ENCODE measurements at regions not wholly inside any gene's neighbourhood (a gene's known extent, or its start where the extent isn't known, plus 50 kb on each side); places are given as distances from the start of the nearest gene placed in this dataset.

DNA sequence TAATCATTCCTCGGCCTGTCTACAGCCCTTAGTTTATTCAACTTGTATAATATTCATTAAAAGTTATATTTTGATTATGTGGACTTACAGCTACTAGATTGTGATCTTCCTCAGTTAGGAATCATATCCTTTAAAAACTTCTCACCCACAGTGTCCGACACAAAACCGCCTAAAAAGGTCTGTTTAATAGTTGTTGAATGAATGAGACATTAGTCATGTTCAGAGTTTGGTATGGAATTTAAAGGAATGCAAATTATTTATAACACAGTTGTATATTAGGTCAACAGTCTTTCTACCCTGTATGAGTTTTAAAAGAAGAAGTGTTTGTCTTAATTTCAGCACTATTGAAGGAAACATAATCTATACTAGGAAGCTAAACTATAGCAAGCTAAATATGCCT is 390.0 kb downstream of the ARL4A start:
- Histone ChIP-seq H2AFZ (ENCODE audit: low read length) (no peak overlapping the region), H3K79me2 (ENCODE audit: insufficient read depth, low read depth, low read length) (no peaks in the 10 kb centered on the region), H3K36me3 (ENCODE audit: insufficient read depth, low read length) (no peaks in the 10 kb centered on the region), H3K9me3 (ENCODE audit: low read length) (no peaks in the 10 kb centered on the region), H3K4me2 (ENCODE audit: low read length) (no peak overlapping the region), H3K4me3 (ENCODE audit: low read depth, low read length, poor library complexity, severe bottlenecking) (no peak overlapping the region), H3K4me1 (ENCODE audit: insufficient read depth, low read length, poor library complexity, severe bottlenecking) (no peaks in the 10 kb centered on the region), H3K27ac (ENCODE audit: low read depth, low read length, poor library complexity, severe bottlenecking) (no peak overlapping the region), H4K20me1 (ENCODE audit: insufficient read depth, low read length) (no peaks in the 10 kb centered on the region), H3K9me2 (ENCODE audit: insufficient read depth, low read length) (no peaks in the 10 kb centered on the region)
- intact Hi-C loops (cut with micrococcal nuclease; ENCODE audit: unreplicated experiment): no loop called here
- DNase-seq (ENCODE audit: low spot score): no peak
- ChIA-PET CTCF (ENCODE audit: unreplicated experiment) (no interaction called here), POLR2A (interaction anchor here (0.7 kb wide), 1 partner anchor 78 kb away, joined by 3 read pairs; no protein-coding TSS in a partner anchor)
- no TSS peak for BruUV-seq (replicated peaks)
- no peak for TF ChIP-seq EZH2phosphoT487 (IDR thresholded peaks at IDR 0.05; ENCODE audit: borderline replicate concordance, low read depth, low read length)
- TF ChIP-seq, protein P1, sequence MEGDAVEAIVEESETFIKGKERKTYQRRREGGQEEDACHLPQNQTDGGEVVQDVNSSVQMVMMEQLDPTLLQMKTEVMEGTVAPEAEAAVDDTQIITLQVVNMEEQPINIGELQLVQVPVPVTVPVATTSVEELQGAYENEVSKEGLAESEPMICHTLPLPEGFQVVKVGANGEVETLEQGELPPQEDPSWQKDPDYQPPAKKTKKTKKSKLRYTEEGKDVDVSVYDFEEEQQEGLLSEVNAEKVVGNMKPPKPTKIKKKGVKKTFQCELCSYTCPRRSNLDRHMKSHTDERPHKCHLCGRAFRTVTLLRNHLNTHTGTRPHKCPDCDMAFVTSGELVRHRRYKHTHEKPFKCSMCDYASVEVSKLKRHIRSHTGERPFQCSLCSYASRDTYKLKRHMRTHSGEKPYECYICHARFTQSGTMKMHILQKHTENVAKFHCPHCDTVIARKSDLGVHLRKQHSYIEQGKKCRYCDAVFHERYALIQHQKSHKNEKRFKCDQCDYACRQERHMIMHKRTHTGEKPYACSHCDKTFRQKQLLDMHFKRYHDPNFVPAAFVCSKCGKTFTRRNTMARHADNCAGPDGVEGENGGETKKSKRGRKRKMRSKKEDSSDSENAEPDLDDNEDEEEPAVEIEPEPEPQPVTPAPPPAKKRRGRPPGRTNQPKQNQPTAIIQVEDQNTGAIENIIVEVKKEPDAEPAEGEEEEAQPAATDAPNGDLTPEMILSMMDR (conservative IDR thresholded peaks at IDR 0.05; ENCODE audit: low read length): no peak

DNA sequence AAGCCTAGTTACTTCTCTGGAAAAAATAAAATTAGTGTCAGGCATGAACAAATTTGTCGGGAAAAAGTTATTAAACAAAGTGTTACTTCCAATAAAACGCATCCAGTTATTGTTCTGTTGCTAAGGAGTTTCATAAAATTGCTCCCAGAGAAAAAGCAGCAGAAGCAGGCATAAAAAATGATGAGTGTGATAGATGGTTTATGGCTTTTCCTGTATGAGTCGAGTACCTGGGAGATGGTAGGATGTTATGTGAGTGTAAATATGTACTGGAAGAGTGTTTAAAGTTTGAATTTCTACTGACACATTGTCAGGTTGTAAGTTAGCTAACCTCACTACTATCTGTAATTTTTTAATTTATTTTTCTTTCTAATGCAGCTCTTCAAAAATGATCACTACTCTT is 390.7 kb downstream of the ARL4A start:
- H3K79me2 ChIP-seq (ENCODE audit: insufficient read depth, low read depth, low read length): no peaks in the 10 kb centered on the region
- no TSS peak for BruUV-seq (replicated peaks)
- no peak overlapping the region for H3K27ac ChIP-seq (ENCODE audit: low read depth, low read length, poor library complexity, severe bottlenecking)
- ChIA-PET POLR2A (interaction anchor here (0.7 kb wide), 1 partner anchor 78 kb away, joined by 3 read pairs; no protein-coding TSS in a partner anchor), CTCF (ENCODE audit: unreplicated experiment) (no interaction called here)
- no peak for DNase-seq (ENCODE audit: low spot score)
- no peak overlapping the region for H3K4me2 ChIP-seq (ENCODE audit: low read length)
- intact Hi-C loops (cut with micrococcal nuclease; ENCODE audit: unreplicated experiment): no loop called here
- H4K20me1 ChIP-seq (ENCODE audit: insufficient read depth, low read length): no peaks in the 10 kb centered on the region
- no peaks in the 10 kb centered on the region for H3K9me2 ChIP-seq (ENCODE audit: insufficient read depth, low read length)
- H2AFZ ChIP-seq (ENCODE audit: low read length): no peak overlapping the region
- H3K4me3 ChIP-seq (ENCODE audit: low read depth, low read length, poor library complexity, severe bottlenecking): no peak overlapping the region
- H3K4me1 ChIP-seq (ENCODE audit: insufficient read depth, low read length, poor library complexity, severe bottlenecking): no peaks in the 10 kb centered on the region
- TF ChIP-seq EZH2phosphoT487 (IDR thresholded peaks at IDR 0.05; ENCODE audit: borderline replicate concordance, low read depth, low read length): no peak
- TF ChIP-seq, protein P1 (conservative IDR thresholded peaks at IDR 0.05; ENCODE audit: low read length): no peak
- H3K9me3 ChIP-seq (ENCODE audit: low read length): no peaks in the 10 kb centered on the region
- H3K36me3 ChIP-seq (ENCODE audit: insufficient read depth, low read length): no peaks in the 10 kb centered on the region

DNA sequence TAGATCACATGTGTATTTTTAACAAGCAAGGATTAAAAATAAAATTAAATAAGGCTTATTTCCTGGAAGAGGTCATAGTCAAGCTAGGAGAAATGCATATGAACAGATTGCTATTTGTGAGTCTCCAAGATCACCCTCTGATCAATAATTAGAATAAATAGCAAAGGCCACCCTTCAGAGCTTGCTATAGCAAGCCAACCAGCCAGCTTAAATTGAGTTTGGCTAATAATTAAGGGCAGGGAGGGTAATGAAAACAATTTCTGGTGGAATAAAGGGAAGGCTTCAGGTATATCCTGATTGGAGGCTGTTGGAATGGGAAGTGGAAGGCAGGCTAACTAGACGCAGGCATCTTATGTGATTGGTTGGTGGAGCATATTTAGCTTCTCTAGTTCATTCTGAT is 403.5 kb downstream of the ARL4A start:
- POLR2A ChIA-PET: interaction anchor here (0.7 kb wide), 1 partner anchor 31 kb away, joined by 3 read pairs; no protein-coding TSS in a partner anchor
- intact Hi-C loops (cut with micrococcal nuclease; ENCODE audit: unreplicated experiment): no loop called here

More for the DNA sequence above, 403.5 kb downstream of the ARL4A start:
- Histone ChIP-seq H2AFZ (ENCODE audit: low read length) (no peak overlapping the region), H3K9me2 (ENCODE audit: insufficient read depth, low read length) (no peaks in the 10 kb centered on the region), H3K4me2 (ENCODE audit: low read length) (no peak overlapping the region), H3K36me3 (ENCODE audit: insufficient read depth, low read length) (no peaks in the 10 kb centered on the region), H4K20me1 (ENCODE audit: insufficient read depth, low read length) (no peaks in the 10 kb centered on the region), H3K4me1 (ENCODE audit: insufficient read depth, low read length, poor library complexity, severe bottlenecking) (no peaks in the 10 kb centered on the region), H3K79me2 (ENCODE audit: insufficient read depth, low read depth, low read length) (no peaks in the 10 kb centered on the region), H3K27ac (ENCODE audit: low read depth, low read length, poor library complexity, severe bottlenecking) (no peak overlapping the region), H3K9me3 (ENCODE audit: low read length) (no peaks in the 10 kb centered on the region), H3K4me3 (ENCODE audit: low read depth, low read length, poor library complexity, severe bottlenecking) (no peak overlapping the region)
- no TSS peak for BruUV-seq (replicated peaks)
- DNase-seq (ENCODE audit: low spot score): no peak
- CTCF ChIA-PET (ENCODE audit: unreplicated experiment): interaction anchor here (0.5 kb wide), 1 partner anchor 13 kb away, joined by 3 read pairs; no protein-coding TSS in a partner anchor
- no peak for TF ChIP-seq EZH2phosphoT487 (IDR thresholded peaks at IDR 0.05; ENCODE audit: borderline replicate concordance, low read depth, low read length)
- TF ChIP-seq, protein P1 (conservative IDR thresholded peaks at IDR 0.05; ENCODE audit: low read length): no peak

Measured in OCI-LY7 (cell line).